ENCODE measurements at regions not wholly inside any gene's neighbourhood (a gene's known extent, or its start where the extent isn't known, plus 50 kb on each side); places are given as distances from the start of the nearest gene placed in this dataset.

DNA sequence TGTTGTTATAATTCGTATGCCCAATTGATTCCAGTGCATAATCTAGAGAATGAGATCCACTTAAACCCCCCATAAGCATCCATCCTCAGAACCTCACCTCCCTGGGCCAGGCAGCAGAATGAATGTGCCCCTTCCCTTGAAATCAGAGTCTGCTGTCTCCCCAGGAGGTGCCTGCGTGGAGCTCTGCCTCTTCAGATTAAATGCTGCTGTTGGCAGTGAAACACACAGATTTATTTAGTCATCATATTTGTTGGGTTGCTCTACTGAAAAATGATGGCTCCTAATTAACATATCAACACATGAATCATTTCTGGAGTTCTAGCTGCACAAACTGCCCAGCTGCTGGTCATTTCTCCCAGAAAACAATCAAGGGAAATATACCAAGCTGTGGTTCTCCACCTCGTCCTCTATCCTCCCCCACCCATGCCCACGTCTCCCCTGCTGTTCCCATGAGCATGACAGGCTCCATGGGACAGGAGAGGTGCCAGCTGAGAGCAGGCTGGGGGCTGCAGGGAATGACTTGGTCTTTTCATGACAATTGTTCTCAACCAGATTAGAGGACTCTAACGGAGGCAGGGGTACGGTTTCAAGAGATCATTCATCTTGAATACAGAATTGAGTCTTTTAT, 633.1 kb downstream of the CDH26 start:
- TF ChIP-seq, protein P1, sequence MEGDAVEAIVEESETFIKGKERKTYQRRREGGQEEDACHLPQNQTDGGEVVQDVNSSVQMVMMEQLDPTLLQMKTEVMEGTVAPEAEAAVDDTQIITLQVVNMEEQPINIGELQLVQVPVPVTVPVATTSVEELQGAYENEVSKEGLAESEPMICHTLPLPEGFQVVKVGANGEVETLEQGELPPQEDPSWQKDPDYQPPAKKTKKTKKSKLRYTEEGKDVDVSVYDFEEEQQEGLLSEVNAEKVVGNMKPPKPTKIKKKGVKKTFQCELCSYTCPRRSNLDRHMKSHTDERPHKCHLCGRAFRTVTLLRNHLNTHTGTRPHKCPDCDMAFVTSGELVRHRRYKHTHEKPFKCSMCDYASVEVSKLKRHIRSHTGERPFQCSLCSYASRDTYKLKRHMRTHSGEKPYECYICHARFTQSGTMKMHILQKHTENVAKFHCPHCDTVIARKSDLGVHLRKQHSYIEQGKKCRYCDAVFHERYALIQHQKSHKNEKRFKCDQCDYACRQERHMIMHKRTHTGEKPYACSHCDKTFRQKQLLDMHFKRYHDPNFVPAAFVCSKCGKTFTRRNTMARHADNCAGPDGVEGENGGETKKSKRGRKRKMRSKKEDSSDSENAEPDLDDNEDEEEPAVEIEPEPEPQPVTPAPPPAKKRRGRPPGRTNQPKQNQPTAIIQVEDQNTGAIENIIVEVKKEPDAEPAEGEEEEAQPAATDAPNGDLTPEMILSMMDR (IDR thresholded peaks at IDR 0.05; ENCODE audit: low read depth, low read length): no peak
- ChIA-PET POLR2A (no interaction called here), CTCF (no interaction called here)
- Histone ChIP-seq H3K27me3 (ENCODE audit: control insufficient read depth, insufficient read depth, low read length) (no peaks in the 10 kb centered on the region), H3K27ac (ENCODE audit: low read depth, low read length) (no peak overlapping the region), H3K9me3 (ENCODE audit: control insufficient read depth, insufficient read depth, low read length) (no peaks in the 10 kb centered on the region), H3K4me3 (ENCODE audit: low read depth, low read length) (no peak overlapping the region)
- no peak for DNase-seq (ENCODE audit: low read depth, low spot score)

DNA sequence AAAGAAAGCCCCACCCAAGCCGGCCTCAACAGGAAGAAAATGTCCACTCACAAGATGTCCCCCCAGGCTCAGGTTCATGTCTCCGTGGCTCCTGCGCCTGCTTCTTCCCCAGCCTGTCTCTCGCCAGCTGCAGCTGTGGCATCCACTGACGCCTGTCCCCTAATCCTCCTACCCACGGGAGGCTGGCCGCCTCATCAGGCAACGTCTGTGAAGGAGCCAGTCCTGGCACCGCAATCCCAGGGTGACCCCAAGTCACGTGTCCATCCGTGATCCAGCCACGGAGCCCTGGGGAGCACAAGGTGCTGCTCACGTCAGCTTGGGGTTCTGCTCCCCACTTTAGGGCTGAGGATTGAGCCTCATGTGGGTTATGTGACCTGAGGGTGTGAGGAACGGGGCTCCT, 640.3 kb downstream of the CDH26 start:
- ChIA-PET CTCF (no interaction called here), POLR2A (no interaction called here)
- H3K27ac ChIP-seq (ENCODE audit: low read depth, low read length): no peak overlapping the region
- H3K27me3 ChIP-seq (ENCODE audit: control insufficient read depth, insufficient read depth, low read length): no peaks in the 10 kb centered on the region
- no peak overlapping the region for H3K4me3 ChIP-seq (ENCODE audit: low read depth, low read length)
- no peak for DNase-seq (ENCODE audit: low read depth, low spot score)
- TF ChIP-seq, protein P1 (IDR thresholded peaks at IDR 0.05; ENCODE audit: low read depth, low read length): no peak
- H3K9me3 ChIP-seq (ENCODE audit: control insufficient read depth, insufficient read depth, low read length): peaks cover 17% of the 10 kb centered on the region

DNA sequence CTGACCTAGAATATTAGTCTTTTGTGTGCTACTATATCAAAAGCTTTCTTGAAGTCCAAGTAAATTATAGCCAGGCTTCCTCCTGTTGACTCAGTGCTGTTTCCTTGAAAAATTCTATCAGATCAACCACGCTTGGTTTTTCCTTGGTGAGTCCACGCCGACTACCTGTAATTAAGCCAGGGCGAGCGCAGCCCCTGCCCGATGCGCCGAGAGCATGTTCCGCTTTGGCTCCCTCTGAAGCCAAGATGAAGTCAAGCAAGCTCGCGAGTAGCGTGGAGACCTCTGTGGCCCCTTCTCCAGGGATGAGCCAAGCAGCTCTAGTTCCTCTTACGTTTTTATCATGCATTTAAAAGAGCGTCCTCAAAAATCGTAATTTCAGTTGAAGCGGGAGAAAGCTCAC, 641.2 kb downstream of the CDH26 start:
- CTCF ChIA-PET: no interaction called here
- TF ChIP-seq, protein P1 (IDR thresholded peaks at IDR 0.05; ENCODE audit: low read depth, low read length): no peak
- no peak overlapping the region for H3K27ac ChIP-seq (ENCODE audit: low read depth, low read length)
- DNase-seq (ENCODE audit: low read depth, low spot score): no peak
- no peaks in the 10 kb centered on the region for H3K27me3 ChIP-seq (ENCODE audit: control insufficient read depth, insufficient read depth, low read length)
- H3K9me3 ChIP-seq (ENCODE audit: control insufficient read depth, insufficient read depth, low read length): peaks cover 17% of the 10 kb centered on the region
- POLR2A ChIA-PET: no interaction called here
- no peak overlapping the region for H3K4me3 ChIP-seq (ENCODE audit: low read depth, low read length)

DNA sequence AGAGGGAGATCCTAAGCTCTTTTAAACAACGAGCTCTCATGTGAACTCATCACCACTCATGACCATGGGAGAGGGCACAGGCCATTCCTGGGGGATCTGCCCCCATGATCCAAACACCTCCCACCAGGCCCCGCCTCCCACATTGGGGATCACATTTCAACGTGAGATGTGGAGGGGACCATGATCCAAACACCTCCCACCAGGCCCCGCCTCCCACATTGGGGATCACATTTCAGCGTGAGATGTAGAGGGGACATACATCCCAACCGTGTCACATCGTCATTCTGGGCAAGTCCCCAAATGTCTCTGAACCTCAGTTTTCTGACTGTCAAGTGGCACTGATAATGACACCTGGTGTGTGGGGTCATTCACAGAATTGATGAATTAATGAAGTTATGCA, 641.8 kb downstream of the CDH26 start:
- Histone ChIP-seq H3K27me3 (ENCODE audit: control insufficient read depth, insufficient read depth, low read length) (no peaks in the 10 kb centered on the region), H3K27ac (ENCODE audit: low read depth, low read length) (no peak overlapping the region), H3K9me3 (ENCODE audit: control insufficient read depth, insufficient read depth, low read length) (peaks cover 17% of the 10 kb centered on the region), H3K4me3 (ENCODE audit: low read depth, low read length) (no peak overlapping the region)
- DNase-seq (ENCODE audit: low read depth, low spot score): no peak
- TF ChIP-seq, protein P1 (IDR thresholded peaks at IDR 0.05; ENCODE audit: low read depth, low read length): no peak
- ChIA-PET CTCF (no interaction called here), POLR2A (no interaction called here)

DNA sequence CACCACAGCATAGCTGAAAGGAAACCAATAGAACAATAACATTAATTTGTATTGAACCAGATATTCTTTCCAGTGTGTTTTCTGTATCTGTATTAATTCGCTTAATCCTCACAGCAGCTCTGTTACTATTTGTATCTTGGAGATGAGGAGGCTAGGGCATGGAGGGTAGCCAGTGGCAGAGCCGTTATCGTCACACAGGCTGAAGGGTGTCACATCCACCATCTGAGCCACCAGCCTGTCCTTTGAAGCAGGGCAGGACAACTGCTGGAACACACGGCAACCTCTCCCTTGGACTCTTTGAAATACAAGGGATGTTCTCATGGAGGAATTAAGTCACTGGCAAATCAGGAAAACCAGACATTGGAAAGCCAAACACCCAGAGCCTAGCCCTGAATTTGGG, 628.0 kb upstream of the CDH4 start:
- CTCF ChIA-PET: no interaction called here
- H3K4me3 ChIP-seq (ENCODE audit: low read depth, low read length): no peak overlapping the region
- H3K27ac ChIP-seq (ENCODE audit: low read depth, low read length): no peak overlapping the region

More for the DNA sequence above, 628.0 kb upstream of the CDH4 start:
- no peak for DNase-seq (ENCODE audit: low read depth, low spot score)
- Histone ChIP-seq H3K9me3 (ENCODE audit: control insufficient read depth, insufficient read depth, low read length) (0 out of 2 replicates have a peak, but pooled peaks cover 2% of the 10 kb centered on the region), H3K27me3 (ENCODE audit: control insufficient read depth, insufficient read depth, low read length) (no peaks in the 10 kb centered on the region)
- TF ChIP-seq, protein P1 (IDR thresholded peaks at IDR 0.05; ENCODE audit: low read depth, low read length): no peak
- POLR2A ChIA-PET: no interaction called here

Data from AG04450 (cell line).